WTC11 (cell line): ENCODE measurements at regions not wholly inside any gene's neighbourhood (a gene's known extent, or its start where the extent isn't known, plus 50 kb on each side); places are given as distances from the start of the nearest gene placed in this dataset.

ENCODE experiments used
- ATAC-seq: fragments of 200-7000 bp; cut with Tn5 transposase; 2 replicates; pipeline ENCODE4 v1.10.0; 2021; ENCODE audit warnings: mild to moderate bottlenecking, moderate library complexity
- CTCF ChIA-PET: fragments of 300-600 bp; sonication (Branson Sonifier 250); formaldehyde crosslinking; loops from one replicate; lab custom pipeline; 2021; ENCODE audit warnings: antibody characterized with exemption; lab: Charles Lee
- POLR2A ChIA-PET: fragments of 350-600 bp; sonication (Branson Sonifier 250); formaldehyde crosslinking; loops from one replicate; lab custom pipeline; 2021; ENCODE audit warnings: antibody characterized with exemption; lab: Charles Lee
- DNase-seq: peaks from one replicate; pipeline ENCODE4 v3.0.0; 2021; ENCODE audit warnings: low spot score
- H3K27ac Mint-ChIP-seq: 2 replicates; pipeline ENCODE4 v1.8.0; 2021; ENCODE audit warnings: mixed read lengths
- H3K27me3 Mint-ChIP-seq: 2 replicates; pipeline ENCODE4 v1.8.0; 2021; ENCODE audit warnings: low read depth, mild to moderate bottlenecking, moderate library complexity, mixed read lengths
- H3K36me3 Mint-ChIP-seq: 2 replicates; pipeline ENCODE4 v1.8.0; 2021; ENCODE audit warnings: mixed read lengths
- H3K4me1 Mint-ChIP-seq: 2 replicates; pipeline ENCODE4 v1.8.0; 2022; ENCODE audit warnings: mixed read lengths
- H3K4me3 Mint-ChIP-seq: 2 replicates; pipeline ENCODE4 v1.8.0; 2021; ENCODE audit warnings: mild to moderate bottlenecking, moderate library complexity, mixed read lengths
- H3K9me3 Mint-ChIP-seq: 2 replicates; pipeline ENCODE4 v1.8.0; 2021; ENCODE audit warnings: mixed read lengths
- GABPB1 ChIP-seq: sonication (generic); formaldehyde crosslinking; IDR thresholded peaks from 2 replicates; pipeline ENCODE4 v1.8.1; 2023; ENCODE audit warnings: mild to moderate bottlenecking, missing genetic modification reagents
- GTF2I ChIP-seq: fragments of 250-450 bp; sonication (Bioruptor Pico); conservative IDR thresholded peaks from 2 replicates; pipeline ENCODE4 v1.4.0; 2021; ENCODE audit warnings: mild to moderate bottlenecking
- JUN ChIP-seq: sonication (generic); formaldehyde crosslinking; IDR thresholded peaks from 2 replicates; pipeline ENCODE4 v1.8.0; 2023; ENCODE audit warnings: mild to moderate bottlenecking, missing genetic modification reagents
- MYBL2 ChIP-seq: sonication (generic); formaldehyde crosslinking; IDR thresholded peaks from 2 replicates; pipeline ENCODE4 v1.8.1; 2023; ENCODE audit warnings: mild to moderate bottlenecking, moderate library complexity, missing genetic modification reagents
- RORB ChIP-seq: fragments of 250-450 bp; sonication (Bioruptor Pico); IDR thresholded peaks from 2 replicates; pipeline ENCODE4 v1.9.0; 2021; ENCODE audit warnings: mild to moderate bottlenecking
- SMAD4 ChIP-seq: sonication (generic); formaldehyde crosslinking; IDR thresholded peaks from 2 replicates; pipeline ENCODE4 v1.8.0; 2022; ENCODE audit warnings: mild to moderate bottlenecking, missing genetic modification reagents
- ZNF121 ChIP-seq: sonication (generic); formaldehyde crosslinking; IDR thresholded peaks from 2 replicates; pipeline ENCODE4 v1.8.0; 2023; ENCODE audit warnings: missing genetic modification reagents
- ZNF232 ChIP-seq: sonication (generic); formaldehyde crosslinking; IDR thresholded peaks from 2 replicates; pipeline ENCODE4 v1.8.0; 2022; ENCODE audit warnings: mild to moderate bottlenecking, missing genetic modification reagents
- ZNF263 ChIP-seq: sonication (generic); formaldehyde crosslinking; IDR thresholded peaks from 2 replicates; pipeline ENCODE4 v1.8.1; 2022; ENCODE audit warnings: low read depth, mild to moderate bottlenecking, moderate library complexity, missing genetic modification reagents
- TF ChIP-seq, protein P1 (sequence below): sonication (generic); formaldehyde crosslinking; IDR thresholded peaks from 2 replicates; pipeline ENCODE4 v1.8.1; 2022; ENCODE audit warnings: mild to moderate bottlenecking, missing genetic modification reagents, moderate library complexity, borderline replicate concordance
- TF ChIP-seq, protein P2 (sequence below): sonication (generic); formaldehyde crosslinking; IDR thresholded peaks from 2 replicates; pipeline ENCODE4 v1.8.1; 2022; ENCODE audit warnings: missing genetic modification reagents, borderline replicate concordance
- TF ChIP-seq, protein P3 (sequence below): fragments of 250-450 bp; sonication (Bioruptor Pico); IDR thresholded peaks from 2 replicates; pipeline ENCODE4 v1.9.0; 2021; ENCODE audit warnings: mild to moderate bottlenecking
- TF ChIP-seq, protein P4 (sequence below): sonication (generic); formaldehyde crosslinking; IDR thresholded peaks from 2 replicates; pipeline ENCODE4 v1.8.1; 2022; ENCODE audit warnings: mild to moderate bottlenecking, moderate library complexity, missing genetic modification reagents
- TF ChIP-seq, protein P5 (sequence below): sonication (generic); formaldehyde crosslinking; IDR thresholded peaks from 2 replicates; pipeline ENCODE4 v1.8.0; 2023; ENCODE audit warnings: missing genetic modification reagents, mild to moderate bottlenecking, borderline replicate concordance
- TF ChIP-seq, protein P6 (sequence below): sonication (generic); formaldehyde crosslinking; IDR thresholded peaks from 2 replicates; pipeline ENCODE4 v1.8.1; 2023; ENCODE audit warnings: mild to moderate bottlenecking, missing genetic modification reagents

DNA sequence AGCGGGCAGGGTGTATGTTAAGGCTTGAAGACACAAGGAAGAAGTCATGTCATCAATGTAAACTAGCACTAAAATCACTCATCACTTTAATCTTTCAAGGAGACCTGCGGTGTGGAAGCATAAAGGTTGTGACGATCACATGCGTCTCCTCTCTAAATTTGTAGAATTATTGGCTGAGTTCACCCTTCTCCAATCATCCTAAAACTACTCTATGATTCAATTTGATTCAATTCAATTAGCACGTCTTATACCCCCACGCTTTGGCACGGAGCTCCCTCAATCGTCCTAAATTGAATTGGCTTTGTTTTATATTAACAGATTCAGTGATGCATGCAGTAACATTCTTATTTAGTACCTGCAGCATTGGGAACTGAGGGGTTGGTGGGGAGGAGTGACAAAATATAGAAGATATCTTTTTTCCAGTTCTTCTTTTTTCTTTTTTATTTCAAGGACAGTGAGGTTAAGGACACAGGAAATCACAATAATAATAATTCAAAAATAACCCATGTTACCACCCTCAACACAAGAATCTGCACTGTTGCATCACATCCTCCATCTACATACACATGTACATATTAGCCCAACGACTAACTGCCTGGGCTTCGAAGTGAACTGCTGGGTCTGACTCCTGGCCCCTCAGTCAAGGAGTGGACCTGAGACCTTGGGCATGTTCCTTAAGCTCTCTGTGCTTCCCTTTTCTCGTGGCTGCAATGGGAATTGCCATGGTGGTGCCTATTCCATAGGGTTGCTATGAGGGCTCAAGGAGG lies 86.5 kb downstream of the LSM5 start (continued):
- TF ChIP-seq, protein P1, sequence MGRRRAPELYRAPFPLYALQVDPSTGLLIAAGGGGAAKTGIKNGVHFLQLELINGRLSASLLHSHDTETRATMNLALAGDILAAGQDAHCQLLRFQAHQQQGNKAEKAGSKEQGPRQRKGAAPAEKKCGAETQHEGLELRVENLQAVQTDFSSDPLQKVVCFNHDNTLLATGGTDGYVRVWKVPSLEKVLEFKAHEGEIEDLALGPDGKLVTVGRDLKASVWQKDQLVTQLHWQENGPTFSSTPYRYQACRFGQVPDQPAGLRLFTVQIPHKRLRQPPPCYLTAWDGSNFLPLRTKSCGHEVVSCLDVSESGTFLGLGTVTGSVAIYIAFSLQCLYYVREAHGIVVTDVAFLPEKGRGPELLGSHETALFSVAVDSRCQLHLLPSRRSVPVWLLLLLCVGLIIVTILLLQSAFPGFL (CRISPR knock-in tag) = no peak
- TF ChIP-seq GABPB1 = no peak
- TF ChIP-seq, protein P2, sequence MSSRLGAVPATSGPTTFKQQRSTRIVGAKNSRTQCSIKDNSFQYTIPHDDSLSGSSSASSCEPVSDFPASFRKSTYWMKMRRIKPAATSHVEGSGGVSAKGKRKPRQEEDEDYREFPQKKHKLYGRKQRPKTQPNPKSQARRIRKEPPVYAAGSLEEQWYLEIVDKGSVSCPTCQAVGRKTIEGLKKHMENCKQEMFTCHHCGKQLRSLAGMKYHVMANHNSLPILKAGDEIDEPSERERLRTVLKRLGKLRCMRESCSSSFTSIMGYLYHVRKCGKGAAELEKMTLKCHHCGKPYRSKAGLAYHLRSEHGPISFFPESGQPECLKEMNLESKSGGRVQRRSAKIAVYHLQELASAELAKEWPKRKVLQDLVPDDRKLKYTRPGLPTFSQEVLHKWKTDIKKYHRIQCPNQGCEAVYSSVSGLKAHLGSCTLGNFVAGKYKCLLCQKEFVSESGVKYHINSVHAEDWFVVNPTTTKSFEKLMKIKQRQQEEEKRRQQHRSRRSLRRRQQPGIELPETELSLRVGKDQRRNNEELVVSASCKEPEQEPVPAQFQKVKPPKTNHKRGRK (CRISPR knock-in tag) = no peak
- TF ChIP-seq ZNF263 (CRISPR knock-in tag) = no peak
- no peak for TF ChIP-seq SMAD4 (CRISPR knock-in tag)
- no peak for TF ChIP-seq JUN
- TF ChIP-seq, protein P3, sequence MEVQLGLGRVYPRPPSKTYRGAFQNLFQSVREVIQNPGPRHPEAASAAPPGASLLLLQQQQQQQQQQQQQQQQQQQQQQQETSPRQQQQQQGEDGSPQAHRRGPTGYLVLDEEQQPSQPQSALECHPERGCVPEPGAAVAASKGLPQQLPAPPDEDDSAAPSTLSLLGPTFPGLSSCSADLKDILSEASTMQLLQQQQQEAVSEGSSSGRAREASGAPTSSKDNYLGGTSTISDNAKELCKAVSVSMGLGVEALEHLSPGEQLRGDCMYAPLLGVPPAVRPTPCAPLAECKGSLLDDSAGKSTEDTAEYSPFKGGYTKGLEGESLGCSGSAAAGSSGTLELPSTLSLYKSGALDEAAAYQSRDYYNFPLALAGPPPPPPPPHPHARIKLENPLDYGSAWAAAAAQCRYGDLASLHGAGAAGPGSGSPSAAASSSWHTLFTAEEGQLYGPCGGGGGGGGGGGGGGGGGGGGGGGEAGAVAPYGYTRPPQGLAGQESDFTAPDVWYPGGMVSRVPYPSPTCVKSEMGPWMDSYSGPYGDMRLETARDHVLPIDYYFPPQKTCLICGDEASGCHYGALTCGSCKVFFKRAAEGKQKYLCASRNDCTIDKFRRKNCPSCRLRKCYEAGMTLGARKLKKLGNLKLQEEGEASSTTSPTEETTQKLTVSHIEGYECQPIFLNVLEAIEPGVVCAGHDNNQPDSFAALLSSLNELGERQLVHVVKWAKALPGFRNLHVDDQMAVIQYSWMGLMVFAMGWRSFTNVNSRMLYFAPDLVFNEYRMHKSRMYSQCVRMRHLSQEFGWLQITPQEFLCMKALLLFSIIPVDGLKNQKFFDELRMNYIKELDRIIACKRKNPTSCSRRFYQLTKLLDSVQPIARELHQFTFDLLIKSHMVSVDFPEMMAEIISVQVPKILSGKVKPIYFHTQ (CRISPR knock-in tag) = no peak

DNA sequence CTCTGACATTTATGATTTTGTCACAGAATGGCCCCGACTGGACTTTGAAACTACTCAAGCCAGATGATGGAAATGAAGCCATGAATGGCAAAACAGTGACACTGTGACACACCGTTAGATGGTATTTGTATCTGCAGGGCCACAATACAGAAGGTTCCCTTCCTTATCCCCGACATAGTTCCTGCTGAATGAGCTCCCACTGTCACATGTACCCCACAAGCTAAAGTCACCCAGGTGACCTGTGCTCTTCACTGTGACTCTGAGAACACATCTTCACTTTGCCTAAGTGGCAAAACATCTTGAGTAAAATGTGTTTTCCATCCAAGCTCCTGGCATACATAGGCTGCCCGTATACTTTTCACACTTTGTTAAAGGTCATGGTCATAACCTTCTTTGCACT lies 89.5 kb downstream of the LSM5 start:
- no peaks in the 10 kb centered on the region for H3K36me3 Mint-ChIP-seq
- CTCF ChIA-PET = no interaction called here

DNA sequence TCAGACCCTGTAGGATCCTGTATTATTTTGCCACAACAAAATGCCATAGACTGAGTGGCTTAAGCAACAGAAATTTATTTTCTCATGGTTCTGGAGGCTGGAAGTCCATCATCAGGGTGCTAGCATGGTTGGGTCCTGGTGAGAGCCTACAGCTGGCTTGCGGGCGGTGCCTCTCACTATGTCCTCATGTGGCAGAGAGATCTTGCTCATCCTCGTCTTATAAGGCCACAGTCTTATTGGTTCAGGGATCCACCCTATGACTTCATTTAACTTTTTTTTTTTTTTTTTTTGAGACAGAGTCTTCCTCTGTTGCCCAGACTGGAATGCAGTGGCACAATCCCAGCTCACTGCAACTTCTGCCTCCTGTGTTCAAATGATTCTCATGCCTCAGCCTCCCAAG lies 90.9 kb downstream of the LSM5 start:
- no peak for ATAC-seq
- Mint-ChIP-seq H3K4me3 (no peak overlapping the region), H3K27me3 (peaks cover 4% of the 10 kb centered on the region), H3K27ac (no peak overlapping the region), H3K36me3 (no peaks in the 10 kb centered on the region), H3K4me1 (no peaks in the 10 kb centered on the region), H3K9me3 (no peaks in the 10 kb centered on the region)
- ChIA-PET POLR2A (no interaction called here), CTCF (no interaction called here)
- no peak for DNase-seq
- TF ChIP-seq MYBL2 = no peak
- TF ChIP-seq, protein P3 (CRISPR knock-in tag) = no peak
- no peak for TF ChIP-seq ZNF232
- TF ChIP-seq, protein P4, sequence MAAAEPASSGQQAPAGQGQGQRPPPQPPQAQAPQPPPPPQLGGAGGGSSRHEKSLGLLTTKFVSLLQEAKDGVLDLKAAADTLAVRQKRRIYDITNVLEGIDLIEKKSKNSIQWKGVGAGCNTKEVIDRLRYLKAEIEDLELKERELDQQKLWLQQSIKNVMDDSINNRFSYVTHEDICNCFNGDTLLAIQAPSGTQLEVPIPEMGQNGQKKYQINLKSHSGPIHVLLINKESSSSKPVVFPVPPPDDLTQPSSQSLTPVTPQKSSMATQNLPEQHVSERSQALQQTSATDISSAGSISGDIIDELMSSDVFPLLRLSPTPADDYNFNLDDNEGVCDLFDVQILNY = no peak
- TF ChIP-seq, protein P5, sequence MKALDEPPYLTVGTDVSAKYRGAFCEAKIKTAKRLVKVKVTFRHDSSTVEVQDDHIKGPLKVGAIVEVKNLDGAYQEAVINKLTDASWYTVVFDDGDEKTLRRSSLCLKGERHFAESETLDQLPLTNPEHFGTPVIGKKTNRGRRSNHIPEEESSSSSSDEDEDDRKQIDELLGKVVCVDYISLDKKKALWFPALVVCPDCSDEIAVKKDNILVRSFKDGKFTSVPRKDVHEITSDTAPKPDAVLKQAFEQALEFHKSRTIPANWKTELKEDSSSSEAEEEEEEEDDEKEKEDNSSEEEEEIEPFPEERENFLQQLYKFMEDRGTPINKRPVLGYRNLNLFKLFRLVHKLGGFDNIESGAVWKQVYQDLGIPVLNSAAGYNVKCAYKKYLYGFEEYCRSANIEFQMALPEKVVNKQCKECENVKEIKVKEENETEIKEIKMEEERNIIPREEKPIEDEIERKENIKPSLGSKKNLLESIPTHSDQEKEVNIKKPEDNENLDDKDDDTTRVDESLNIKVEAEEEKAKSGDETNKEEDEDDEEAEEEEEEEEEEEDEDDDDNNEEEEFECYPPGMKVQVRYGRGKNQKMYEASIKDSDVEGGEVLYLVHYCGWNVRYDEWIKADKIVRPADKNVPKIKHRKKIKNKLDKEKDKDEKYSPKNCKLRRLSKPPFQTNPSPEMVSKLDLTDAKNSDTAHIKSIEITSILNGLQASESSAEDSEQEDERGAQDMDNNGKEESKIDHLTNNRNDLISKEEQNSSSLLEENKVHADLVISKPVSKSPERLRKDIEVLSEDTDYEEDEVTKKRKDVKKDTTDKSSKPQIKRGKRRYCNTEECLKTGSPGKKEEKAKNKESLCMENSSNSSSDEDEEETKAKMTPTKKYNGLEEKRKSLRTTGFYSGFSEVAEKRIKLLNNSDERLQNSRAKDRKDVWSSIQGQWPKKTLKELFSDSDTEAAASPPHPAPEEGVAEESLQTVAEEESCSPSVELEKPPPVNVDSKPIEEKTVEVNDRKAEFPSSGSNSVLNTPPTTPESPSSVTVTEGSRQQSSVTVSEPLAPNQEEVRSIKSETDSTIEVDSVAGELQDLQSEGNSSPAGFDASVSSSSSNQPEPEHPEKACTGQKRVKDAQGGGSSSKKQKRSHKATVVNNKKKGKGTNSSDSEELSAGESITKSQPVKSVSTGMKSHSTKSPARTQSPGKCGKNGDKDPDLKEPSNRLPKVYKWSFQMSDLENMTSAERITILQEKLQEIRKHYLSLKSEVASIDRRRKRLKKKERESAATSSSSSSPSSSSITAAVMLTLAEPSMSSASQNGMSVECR = no peak
- no peak for TF ChIP-seq GTF2I (CRISPR knock-in tag)
- TF ChIP-seq, protein P6, sequence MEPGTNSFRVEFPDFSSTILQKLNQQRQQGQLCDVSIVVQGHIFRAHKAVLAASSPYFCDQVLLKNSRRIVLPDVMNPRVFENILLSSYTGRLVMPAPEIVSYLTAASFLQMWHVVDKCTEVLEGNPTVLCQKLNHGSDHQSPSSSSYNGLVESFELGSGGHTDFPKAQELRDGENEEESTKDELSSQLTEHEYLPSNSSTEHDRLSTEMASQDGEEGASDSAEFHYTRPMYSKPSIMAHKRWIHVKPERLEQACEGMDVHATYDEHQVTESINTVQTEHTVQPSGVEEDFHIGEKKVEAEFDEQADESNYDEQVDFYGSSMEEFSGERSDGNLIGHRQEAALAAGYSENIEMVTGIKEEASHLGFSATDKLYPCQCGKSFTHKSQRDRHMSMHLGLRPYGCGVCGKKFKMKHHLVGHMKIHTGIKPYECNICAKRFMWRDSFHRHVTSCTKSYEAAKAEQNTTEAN (CRISPR knock-in tag) = no peak
- TF ChIP-seq ZNF121 = no peak
- TF ChIP-seq RORB (CRISPR knock-in tag) = no peak

More for the DNA sequence above, 89.5 kb downstream of the LSM5 start:
- DNase-seq = no peak
- POLR2A ChIA-PET = no interaction called here
- H3K27ac Mint-ChIP-seq = no peak overlapping the region
- no peak overlapping the region for H3K4me3 Mint-ChIP-seq
- no peaks in the 10 kb centered on the region for H3K4me1 Mint-ChIP-seq
- H3K9me3 Mint-ChIP-seq = no peaks in the 10 kb centered on the region
- no peak for ATAC-seq
- TF ChIP-seq RORB (CRISPR knock-in tag) = no peak
- TF ChIP-seq, all 79 proteins: peak for 0
- H3K27me3 Mint-ChIP-seq = peaks cover 4% of the 10 kb centered on the region
